Liver (tissue), 8 donors: ENCODE measurements at regions not wholly inside any gene's neighbourhood (a gene's known extent, or its start where the extent isn't known, plus 50 kb on each side); places are given as distances from the start of the nearest gene placed in this dataset.

Experiments used
- DNase-seq: peaks from one replicate; pipeline ENCODE4 v3.0.0-alpha.2; 2017; ENCODE audit warnings: low spot score
- H3K27ac ChIP-seq, 2 donors: one replicate each; pipeline ENCODE4 v1.7.0; 2013; ENCODE audit warnings: inconsistent platforms in 2 of 2, low read length in 2 of 2, control low read depth in 1 of 2, low read depth in 1 of 2, mild to moderate bottlenecking in 1 of 2
- H3K27me3 ChIP-seq, 4 donors: one replicate each; pipeline versions ENCODE4 v1.6.1 to v1.7.0; 2013; ENCODE audit warnings: low read length in 3 of 4, inconsistent platforms in 1 of 4, mild to moderate bottlenecking in 1 of 4, moderate library complexity in 1 of 4; ENCODE audit not compliant: control insufficient read depth in 4 of 4, insufficient read depth in 4 of 4
- H3K36me3 ChIP-seq, 4 donors: one replicate each; pipeline versions ENCODE4 v1.6.1 to v1.7.0; 2013; ENCODE audit warnings: low read length in 3 of 4, mild to moderate bottlenecking in 3 of 4, low read depth in 1 of 4, moderate library complexity in 1 of 4; ENCODE audit not compliant: control insufficient read depth in 4 of 4, insufficient read depth in 3 of 4
- H3K4me1 ChIP-seq, 4 donors: one replicate each; pipeline versions ENCODE4 v1.6.1 to v1.7.0; 2013; ENCODE audit warnings: low read length in 3 of 4, mild to moderate bottlenecking in 3 of 4, moderate library complexity in 1 of 4; ENCODE audit not compliant: control insufficient read depth in 4 of 4, insufficient read depth in 4 of 4
- H3K4me3 ChIP-seq, 3 donors: one replicate each; pipeline versions ENCODE4 v1.6.1 to v1.7.0; 2013; ENCODE audit warnings: low read length in 3 of 3, control low read depth in 1 of 3, low read depth in 1 of 3, mild to moderate bottlenecking in 1 of 3
- H3K9ac ChIP-seq, 2 donors: one replicate each; pipeline ENCODE4 v1.7.0; 2013; ENCODE audit warnings: low read length in 2 of 2, mild to moderate bottlenecking in 2 of 2, moderate library complexity in 2 of 2, control low read depth in 1 of 2, low read depth in 1 of 2
- H3K9me3 ChIP-seq, 4 donors: one replicate each; pipeline versions ENCODE4 v1.6.1 to v1.7.0; 2013; ENCODE audit warnings: low read length in 3 of 4; ENCODE audit not compliant: control insufficient read depth in 4 of 4
- ATF3 ChIP-seq: IDR thresholded peaks from 2 replicates; pipeline ENCODE4 v1.6.1; 2016; ENCODE audit warnings: antibody characterized with exemption
- CTCF ChIP-seq: fragments of 150-350 bp; IDR thresholded peaks from 2 replicates; pipeline ENCODE4 v1.5.1; 2017; ENCODE audit warnings: improper control_type of control experiment, low read depth, low read length; ENCODE audit not compliant: missing input control
- FOXA1 ChIP-seq: IDR thresholded peaks from 2 replicates; pipeline ENCODE4 v1.6.1; 2016; ENCODE audit warnings: antibody characterized with exemption
- FOXA2 ChIP-seq: IDR thresholded peaks from 2 replicates; pipeline ENCODE4 v1.6.1; 2016; ENCODE audit warnings: antibody characterized with exemption
- GABPA ChIP-seq, 2 donors: IDR thresholded peaks in 1 of 2; conservative IDR thresholded peaks in 1 of 2; 2 replicates each; pipeline ENCODE4 v1.6.1; 2016; ENCODE audit warnings: antibody characterized with exemption in 2 of 2, mild to moderate bottlenecking in 1 of 2, moderate library complexity in 1 of 2
- HNF4A ChIP-seq, 2 donors: conservative IDR thresholded peaks; 2 replicates each; pipeline ENCODE4 v1.6.1; 2016; ENCODE audit warnings: antibody characterized with exemption in 2 of 2, mild to moderate bottlenecking in 2 of 2
- JUND ChIP-seq, 2 donors: IDR thresholded peaks; 2 replicates each; pipeline ENCODE4 v1.6.1; 2016; ENCODE audit warnings: antibody characterized with exemption in 2 of 2
- RAD21 ChIP-seq, 2 donors: IDR thresholded peaks; 2 replicates each; pipeline ENCODE4 v1.6.1; 2016; ENCODE audit warnings: antibody characterized with exemption in 2 of 2, mild to moderate bottlenecking in 2 of 2
- REST ChIP-seq: IDR thresholded peaks from 2 replicates; pipeline ENCODE4 v1.6.1; 2016; ENCODE audit warnings: antibody characterized with exemption, mild to moderate bottlenecking
- RXRA ChIP-seq, 2 donors: IDR thresholded peaks; 2 replicates each; pipeline ENCODE4 v1.6.1; 2017 to 2018; ENCODE audit warnings: antibody characterized with exemption in 2 of 2, mild to moderate bottlenecking in 1 of 2
- SP1 ChIP-seq: IDR thresholded peaks from 2 replicates; pipeline ENCODE4 v1.6.1; 2018; ENCODE audit warnings: antibody characterized with exemption, mild to moderate bottlenecking
- YY1 ChIP-seq: IDR thresholded peaks from 2 replicates; pipeline ENCODE4 v1.6.1; 2016; ENCODE audit warnings: antibody characterized with exemption, mild to moderate bottlenecking
- WGBS: extraction: QIAGEN DNeasy Blood & Tissue Kit; methylation state at CpG from one replicate; pipeline ENCODE4 v1.1.7; 2013; 5-methylcytosine and 5-hydroxymethylcytosine counted together
- TF ChIP-seq, protein P1 (sequence below): IDR thresholded peaks from 2 replicates; pipeline ENCODE4 v1.6.1; 2016; ENCODE audit warnings: antibody characterized with exemption
- donor health status: healthy.
- donor health status: healthy.
- donor health status: healthy.
- donor health status: healthy.
- donor health status: healthy.

- H3K4me3 ChIP-seq = no peak overlapping the region
- H3K27me3 ChIP-seq = no peaks in the 10 kb centered on the region
- TF ChIP-seq FOXA2 = no peak
- no peaks in the 10 kb centered on the region for H3K4me1 ChIP-seq
- 97% methylated on average over 2 of the region's 2 CpGs for WGBS
- H3K36me3 ChIP-seq = peaks cover 0 to 3% (median under 1%) of the 10 kb centered on the region in 4 donors
- no peak for DNase-seq
- no peak overlapping the region for H3K9ac ChIP-seq
- H3K27ac ChIP-seq = no peak overlapping the region
- H3K9me3 ChIP-seq = no peaks in the 10 kb centered on the region
These were observed 102.9 kb upstream of the RIOK3 start for GRCh38 chr18:23350188-23350587.

- no peaks in the 10 kb centered on the region for H3K27me3 ChIP-seq
- H3K9me3 ChIP-seq = no peaks in the 10 kb centered on the region
- DNase-seq = no peak
- peaks cover 0 to 3% (median under 1%) of the 10 kb centered on the region in 4 donors for H3K36me3 ChIP-seq
- 92% methylated on average over 4 of the region's 4 CpGs for WGBS
- no peak overlapping the region for H3K27ac ChIP-seq
- TF ChIP-seq GABPA (IDR thresholded peaks at IDR 0.05 in 1 of 2, conservative IDR thresholded peaks at IDR 0.05 in 1 of 2) (no peak), CTCF (no peak), ATF3 (no peak), HNF4A (conservative IDR thresholded peaks at IDR 0.05) (no peak), RAD21 (IDR thresholded peaks at IDR 0.05) (no peak), YY1 (no peak), JUND (IDR thresholded peaks at IDR 0.05) (no peak), REST (no peak), FOXA2 (no peak), SP1 (no peak), FOXA1 (no peak), RXRA (IDR thresholded peaks at IDR 0.05) (no peak)
- TF ChIP-seq, protein P1, sequence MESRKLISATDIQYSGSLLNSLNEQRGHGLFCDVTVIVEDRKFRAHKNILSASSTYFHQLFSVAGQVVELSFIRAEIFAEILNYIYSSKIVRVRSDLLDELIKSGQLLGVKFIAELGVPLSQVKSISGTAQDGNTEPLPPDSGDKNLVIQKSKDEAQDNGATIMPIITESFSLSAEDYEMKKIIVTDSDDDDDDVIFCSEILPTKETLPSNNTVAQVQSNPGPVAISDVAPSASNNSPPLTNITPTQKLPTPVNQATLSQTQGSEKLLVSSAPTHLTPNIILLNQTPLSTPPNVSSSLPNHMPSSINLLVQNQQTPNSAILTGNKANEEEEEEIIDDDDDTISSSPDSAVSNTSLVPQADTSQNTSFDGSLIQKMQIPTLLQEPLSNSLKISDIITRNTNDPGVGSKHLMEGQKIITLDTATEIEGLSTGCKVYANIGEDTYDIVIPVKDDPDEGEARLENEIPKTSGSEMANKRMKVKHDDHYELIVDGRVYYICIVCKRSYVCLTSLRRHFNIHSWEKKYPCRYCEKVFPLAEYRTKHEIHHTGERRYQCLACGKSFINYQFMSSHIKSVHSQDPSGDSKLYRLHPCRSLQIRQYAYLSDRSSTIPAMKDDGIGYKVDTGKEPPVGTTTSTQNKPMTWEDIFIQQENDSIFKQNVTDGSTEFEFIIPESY = no peak
- H3K4me3 ChIP-seq = no peak overlapping the region
- H3K9ac ChIP-seq = no peak overlapping the region
- H3K4me1 ChIP-seq = peaks cover 3 to 5% (median 4%) of the 10 kb centered on the region in 4 donors
These were observed 101.6 kb upstream of the RIOK3 start for GRCh38 chr18:23351521-23351920.
